Embryonic facial prominence (tissue), 1 donor: ENCODE measurements at regions not wholly inside any gene's neighbourhood (a gene's known extent, or its start where the extent isn't known, plus 50 kb on each side); places are given as distances from the start of the nearest gene placed in this dataset.

Source experiments
- DNase-seq: peaks from one replicate; pipeline ENCODE4 v3.0.0-alpha.2; 2016; ENCODE audit errors: extremely low spot score

- no peak for DNase-seq
These were observed 288.0 kb upstream of the IRX4 start for GRCh38 chr5:2170761-2171160.

DNA sequence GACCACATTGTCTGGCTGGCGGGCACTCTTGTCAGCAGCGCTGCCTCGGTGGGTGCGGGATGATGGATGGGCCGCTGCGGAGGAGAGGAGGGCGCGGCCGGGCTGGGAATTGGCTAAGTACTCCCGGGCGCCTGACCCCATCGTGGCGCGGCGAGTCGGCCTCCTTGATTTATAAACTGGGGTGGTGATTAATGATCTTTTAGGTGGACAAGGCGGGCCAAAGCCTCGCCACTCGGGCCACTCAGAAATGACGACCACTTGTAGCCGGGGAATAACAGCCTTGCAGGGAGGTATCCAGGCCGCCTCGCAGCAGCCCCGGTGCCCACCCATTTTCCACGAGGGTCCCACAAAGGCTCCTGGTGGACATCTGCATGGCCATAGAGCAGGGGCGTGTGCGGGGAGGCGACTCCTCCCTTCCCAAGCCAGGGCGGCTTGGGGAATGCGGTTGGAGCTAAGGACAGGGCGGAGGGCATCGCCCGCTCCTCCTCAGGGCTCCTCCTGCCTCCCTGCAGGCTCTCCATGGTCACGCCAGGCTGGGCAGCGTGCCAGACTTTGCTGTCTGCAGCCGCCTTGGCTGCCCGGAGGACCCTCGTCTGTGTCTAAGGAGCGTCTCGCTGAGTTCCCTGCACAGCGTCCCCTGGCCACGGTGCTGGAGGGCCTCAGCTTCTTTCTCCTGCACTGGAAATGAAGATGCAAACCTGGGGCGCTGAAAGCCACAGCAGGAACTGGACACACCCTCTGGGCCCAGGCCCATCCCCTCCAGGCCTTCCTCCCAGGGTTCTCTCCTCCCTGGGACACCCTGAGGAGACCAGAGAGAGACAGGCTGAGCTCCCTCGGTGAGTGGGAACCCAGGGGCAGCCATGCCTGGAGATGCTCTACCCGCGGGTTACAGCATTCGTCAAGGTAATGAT is 287.4 kb upstream of the IRX4 start:
- DNase-seq = no peak

DNA sequence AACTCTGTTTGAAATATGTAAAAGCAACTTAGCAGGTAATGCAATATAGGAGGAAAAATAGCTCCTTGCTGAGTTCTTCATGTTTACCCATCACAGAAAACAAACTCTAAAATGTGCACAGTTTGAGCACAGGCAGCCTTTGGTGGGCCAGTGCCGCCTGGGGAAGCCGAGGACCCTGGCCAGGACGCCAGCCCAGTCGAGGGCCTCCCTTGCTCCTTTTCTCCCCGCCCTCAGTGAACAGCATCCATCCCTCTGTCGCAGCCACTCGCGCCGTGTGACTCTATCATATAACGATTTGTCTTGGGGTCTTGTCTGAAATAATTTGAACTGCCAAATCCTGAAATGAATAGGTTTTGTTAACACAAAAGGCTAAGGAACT is 286.7 kb upstream of the IRX4 start:
- DNase-seq = no peak

- DNase-seq = no peak
These were observed 286.1 kb upstream of the IRX4 start for GRCh38 chr5:2168601-2169429.

- DNase-seq = no peak
These were observed 284.9 kb upstream of the IRX4 start for GRCh38 chr5:2167671-2168070.

- DNase-seq = no peak
These were observed 284.3 kb upstream of the IRX4 start for GRCh38 chr5:2166979-2167377.

- no peak for DNase-seq
These were observed 283.7 kb upstream of the IRX4 start for GRCh38 chr5:2166306-2166978.

DNA sequence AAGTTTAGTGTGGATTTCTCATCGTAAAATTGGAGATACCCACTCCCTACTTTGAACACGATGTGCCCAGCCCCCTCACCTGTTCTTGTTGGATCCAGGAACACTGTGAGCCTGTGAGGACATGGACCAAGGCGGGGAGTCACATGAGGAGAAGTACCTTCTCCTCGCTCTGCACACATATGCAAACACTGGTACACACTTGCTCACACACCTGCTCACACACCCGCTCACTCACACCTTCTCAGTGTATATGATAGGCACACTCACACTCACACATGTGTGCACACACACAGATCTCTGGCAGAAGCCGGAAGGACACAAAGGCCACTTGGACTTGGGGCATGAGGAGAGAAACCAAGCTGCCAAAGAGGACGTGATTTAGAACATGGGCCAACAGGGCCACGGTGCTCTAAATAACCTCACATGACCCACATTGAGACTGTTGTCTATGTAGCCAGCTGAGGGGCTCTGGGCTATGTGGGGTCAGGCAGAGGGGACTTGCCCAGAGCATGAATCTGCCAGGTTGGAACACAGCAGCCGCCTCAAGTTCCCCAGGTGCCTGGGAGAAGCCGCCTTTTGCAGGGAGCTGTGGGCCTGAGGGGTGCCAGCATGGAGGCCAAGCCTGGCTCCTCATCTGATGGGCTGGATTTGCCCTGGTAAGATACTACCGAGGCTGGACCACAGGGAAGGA is 283.0 kb upstream of the IRX4 start:
- no peak for DNase-seq

DNA sequence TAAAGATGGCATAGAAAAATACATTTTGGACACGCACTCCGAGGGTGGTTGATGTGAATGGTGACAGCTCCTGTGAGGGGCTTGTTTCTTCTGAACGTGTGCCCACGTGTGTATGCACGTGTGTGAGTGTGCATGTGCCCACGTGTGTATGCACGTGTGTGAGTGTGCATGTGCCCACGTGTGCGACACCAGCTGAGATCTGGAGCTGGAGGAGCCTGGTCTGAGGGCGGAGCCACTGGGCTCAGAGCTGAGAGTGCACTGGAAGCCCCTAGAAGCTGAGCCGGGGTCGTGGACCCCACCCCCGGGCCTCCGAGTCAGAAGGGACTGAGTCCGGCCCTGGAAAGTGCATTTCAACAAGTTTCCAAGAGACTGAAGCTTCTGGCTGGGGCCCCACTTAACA is 282.5 kb upstream of the IRX4 start:
- DNase-seq = no peak

- no peak for DNase-seq
These were observed 281.9 kb upstream of the IRX4 start for GRCh38 chr5:2164586-2164985.

GRCh38 chr5:2163940-2164490 is 281.3 kb upstream of the IRX4 start:
- DNase-seq = no peak

- DNase-seq = no peak
These were observed 280.5 kb upstream of the IRX4 start for GRCh38 chr5:2163060-2163856.

GRCh38 chr5:2160811-2161210 is 278.1 kb upstream of the IRX4 start:
- DNase-seq = no peak

GRCh38 chr5:2158767-2159166 is 276.0 kb upstream of the IRX4 start:
- DNase-seq = no peak

DNA sequence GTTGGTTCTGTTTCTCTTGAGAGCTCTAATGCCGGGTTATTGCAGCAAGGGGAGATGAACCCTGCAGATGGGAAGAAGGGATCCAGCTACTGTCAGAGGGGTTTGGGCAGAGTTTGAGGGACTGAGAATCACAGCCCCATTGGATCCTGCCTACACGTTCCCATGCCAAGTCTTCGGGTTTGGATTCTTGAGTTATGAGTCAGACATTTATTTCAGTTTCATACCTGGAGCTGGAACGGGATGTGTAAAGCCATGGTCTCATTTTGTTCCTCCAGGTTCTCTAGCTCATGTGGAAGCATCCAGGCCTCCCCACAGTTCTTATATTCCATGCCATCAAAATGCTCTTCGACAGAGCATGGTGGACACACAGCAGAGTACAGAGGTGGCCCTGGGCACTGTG is 275.4 kb upstream of the IRX4 start:
- no peak for DNase-seq

- DNase-seq = no peak
These were observed 274.6 kb upstream of the IRX4 start for GRCh38 chr5:2157372-2157771.

- no peak for DNase-seq
These were observed 273.8 kb upstream of the IRX4 start for GRCh38 chr5:2156358-2157059.

- DNase-seq = no peak
These were observed 272.8 kb upstream of the IRX4 start for GRCh38 chr5:2155556-2155955.

DNA sequence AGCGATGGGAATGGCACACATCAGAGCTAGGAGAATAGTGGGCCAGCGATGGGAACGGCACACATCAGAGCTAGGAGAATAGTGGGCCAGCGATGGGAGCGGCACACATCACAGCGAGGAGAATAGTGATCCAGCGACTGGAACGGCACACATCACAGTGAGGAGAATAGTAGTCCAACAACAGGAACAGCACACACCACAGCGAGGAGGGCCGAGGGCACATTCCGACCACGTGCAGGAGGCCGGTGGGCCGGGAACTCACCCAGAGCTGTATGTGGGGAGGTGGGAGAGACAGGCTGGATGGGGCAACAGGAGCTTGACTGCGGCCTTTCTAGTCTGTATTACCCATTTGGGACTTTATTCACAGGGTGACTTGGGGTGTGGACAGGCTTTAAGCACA is 271.1 kb upstream of the IRX4 start:
- no peak for DNase-seq

- no peak for DNase-seq
These were observed 270.6 kb upstream of the IRX4 start for GRCh38 chr5:2153350-2153749.
